OCI-M2 (cell line): ENCODE measurements at regions not wholly inside any gene's neighbourhood (a gene's known extent, or its start where the extent isn't known, plus 50 kb on each side); places are given as distances from the start of the nearest gene placed in this dataset.

Experiments used
- DNase-seq: peaks from one replicate; lab custom pipeline; 2025; ENCODE audit not compliant: unreplicated experiment; lab: John Stamatoyannopoulos, UW

GRCh38 chr7:13821152-13821787 lies 168.2 kb downstream of the ETV1 start:
- no peak for DNase-seq

GRCh38 chr7:13822678-13823077 lies 166.8 kb downstream of the ETV1 start:
- no peak for DNase-seq

- no peak for DNase-seq
Measured at GRCh38 chr7:13826752-13827151, 162.7 kb downstream of the ETV1 start.

- DNase-seq: no peak
Measured at GRCh38 chr7:13827716-13828115, 161.8 kb downstream of the ETV1 start.

GRCh38 chr7:13829231-13829630 lies 160.2 kb downstream of the ETV1 start:
- no peak for DNase-seq

GRCh38 chr7:13829914-13830900 lies 159.3 kb downstream of the ETV1 start:
- no peak for DNase-seq

- DNase-seq: no peak
Measured at GRCh38 chr7:13832346-13832745, 157.1 kb downstream of the ETV1 start.

GRCh38 chr7:13834328-13834761 lies 155.1 kb downstream of the ETV1 start:
- no peak for DNase-seq

- DNase-seq: no peak
Measured at GRCh38 chr7:13835442-13835841, 154.0 kb downstream of the ETV1 start.

GRCh38 chr7:13839063-13839462 lies 150.4 kb downstream of the ETV1 start:
- no peak for DNase-seq
